AG09309 (cell line): ENCODE measurements at regions not wholly inside any gene's neighbourhood (a gene's known extent, or its start where the extent isn't known, plus 50 kb on each side); places are given as distances from the start of the nearest gene placed in this dataset.

ENCODE experiments used
- DNase-seq: peaks from one replicate; pipeline ENCODE4 v3.0.0-alpha.2; 2010; ENCODE audit warnings: low read depth
- H3K4me3 ChIP-seq: 2 replicates; pipeline ENCODE4 v1.5.1; 2011; ENCODE audit warnings: mild to moderate bottlenecking, low read depth, low read length, moderate library complexity; ENCODE audit not compliant: control insufficient read depth
- CTCF ChIP-seq: IDR thresholded peaks from 2 replicates; pipeline ENCODE4 v1.5.1; 2011; ENCODE audit warnings: mild to moderate bottlenecking, low read depth, low read length, inconsistent platforms; ENCODE audit not compliant: insufficient read depth, control insufficient read depth; ENCODE audit errors: missing control alignments

- TF ChIP-seq CTCF, result no peak
- H3K4me3 ChIP-seq, result no peak overlapping the region
- DNase-seq, result no peak
Observed at GRCh38 chr14:61925732-61926435, 163.7 kb downstream of the SNAPC1 start.

GRCh38 chr14:61927060-61927459, 164.8 kb downstream of the SNAPC1 start:
- DNase-seq, result no peak
- H3K4me3 ChIP-seq, result no peak overlapping the region
- TF ChIP-seq CTCF, result no peak

DNA sequence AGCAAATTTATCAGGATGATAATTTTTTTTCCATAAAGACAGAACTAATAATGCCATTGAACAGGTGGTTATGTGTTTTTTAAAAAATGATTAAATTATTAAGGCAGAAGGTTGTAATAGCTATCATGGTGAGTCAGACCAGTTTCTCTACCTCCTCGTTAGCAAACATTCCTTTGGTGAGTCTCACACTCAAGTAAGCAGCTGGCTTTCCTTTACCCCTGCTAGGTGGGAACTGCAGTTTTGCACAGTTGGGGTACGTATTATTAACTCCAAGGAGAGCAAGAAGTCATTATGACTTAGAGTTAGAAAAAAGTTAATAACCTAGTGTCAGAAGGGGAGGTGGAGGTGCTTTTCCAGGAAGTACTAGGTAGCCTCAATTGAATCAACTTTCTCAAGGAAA, 165.3 kb downstream of the SNAPC1 start:
- no peak overlapping the region for H3K4me3 ChIP-seq
- DNase-seq, result no peak
- no peak for TF ChIP-seq CTCF

DNA sequence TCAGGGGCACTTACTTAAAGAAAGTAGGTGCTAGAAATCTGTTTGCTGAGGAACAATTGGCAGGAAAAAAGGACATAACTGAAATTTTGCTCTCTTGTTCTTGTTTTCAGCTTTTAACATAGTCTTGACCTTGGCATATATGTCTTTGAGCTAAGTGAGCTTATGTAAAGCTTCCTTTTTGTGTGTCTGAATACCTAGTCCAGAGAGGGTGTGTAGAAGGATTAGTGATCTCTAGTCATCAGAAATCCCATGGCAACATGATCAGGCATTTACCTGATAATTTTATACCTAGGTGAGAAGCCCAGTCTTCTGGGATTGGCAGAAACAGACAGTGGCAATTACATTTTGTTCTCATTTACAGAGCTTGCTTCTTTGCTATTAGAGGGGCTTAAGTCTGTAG, 166.1 kb downstream of the SNAPC1 start:
- no peak overlapping the region for H3K4me3 ChIP-seq
- TF ChIP-seq CTCF, result no peak
- no peak for DNase-seq

- no peak overlapping the region for H3K4me3 ChIP-seq
- no peak for DNase-seq
- TF ChIP-seq CTCF, result no peak
Observed at GRCh38 chr14:61928701-61929100, 166.5 kb downstream of the SNAPC1 start.

GRCh38 chr14:61929651-61930050, 167.4 kb downstream of the SNAPC1 start:
- DNase-seq, result no peak
- no peak overlapping the region for H3K4me3 ChIP-seq
- TF ChIP-seq CTCF, result no peak
